ENCODE measurements at regions not wholly inside any gene's neighbourhood (a gene's known extent, or its start where the extent isn't known, plus 50 kb on each side); places are given as distances from the start of the nearest gene placed in this dataset.

DNA sequence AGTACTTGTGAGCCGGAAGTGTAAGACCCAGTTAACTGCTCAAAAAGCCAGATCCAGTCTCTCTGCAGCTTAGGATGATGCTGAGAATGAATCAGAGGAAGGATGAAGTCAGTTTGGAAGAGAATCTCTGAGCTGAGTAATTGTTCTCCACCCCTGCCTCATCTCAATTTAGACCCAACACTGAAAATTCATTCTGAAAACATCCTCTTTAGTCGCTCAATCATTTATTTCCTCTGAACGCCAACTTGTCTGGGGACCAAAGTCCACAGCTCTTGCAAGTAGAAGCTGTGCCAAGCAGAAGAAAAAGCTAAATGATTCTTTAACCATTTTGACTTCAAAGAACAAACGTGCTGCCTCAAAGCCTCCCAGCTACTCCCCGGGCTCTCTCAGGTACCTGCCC is 177.1 kb upstream of the KLHL29 start:
- Histone ChIP-seq H3K27me3 (replicated peaks; ENCODE audit: control insufficient read depth, insufficient read depth, low read length) (no peaks in the 10 kb centered on the region), H3K4me3 (replicated peaks; ENCODE audit: low read depth, low read length) (no peak overlapping the region), H3K36me3 (ENCODE audit: control insufficient read depth, insufficient read depth, low read length) (no peaks in the 10 kb centered on the region)
- no peak for DNase-seq (ENCODE audit: extremely low read depth, insufficient read length)
- no peak for TF ChIP-seq CTCF (IDR thresholded peaks at IDR 0.05; ENCODE audit: insufficient read depth, low read length, poor library complexity, severe bottlenecking)

DNA sequence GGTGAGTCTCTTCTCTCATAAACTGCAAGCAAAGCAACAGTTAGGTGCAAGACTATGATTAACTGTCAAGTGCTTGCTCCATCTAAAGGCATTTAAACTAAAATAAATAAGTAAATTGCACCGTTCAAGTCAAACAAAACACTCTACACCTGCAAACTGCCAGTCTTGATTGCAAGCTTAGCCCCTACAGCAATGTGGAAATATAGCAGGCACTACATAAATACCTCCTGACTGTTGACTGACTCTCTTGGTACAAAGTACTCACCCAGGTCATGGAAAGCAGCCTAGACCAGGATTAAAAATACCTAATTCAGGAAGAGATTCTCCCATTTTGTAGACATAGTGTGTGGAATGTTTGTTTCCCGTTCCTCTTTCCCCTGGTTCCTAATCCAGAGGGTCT is 176.6 kb upstream of the KLHL29 start:
- no peaks in the 10 kb centered on the region for H3K27me3 ChIP-seq (replicated peaks; ENCODE audit: control insufficient read depth, insufficient read depth, low read length)
- no peak for TF ChIP-seq CTCF (IDR thresholded peaks at IDR 0.05; ENCODE audit: insufficient read depth, low read length, poor library complexity, severe bottlenecking)
- H3K36me3 ChIP-seq (ENCODE audit: control insufficient read depth, insufficient read depth, low read length) = no peaks in the 10 kb centered on the region
- no peak overlapping the region for H3K4me3 ChIP-seq (replicated peaks; ENCODE audit: low read depth, low read length)
- no peak for DNase-seq (ENCODE audit: extremely low read depth, insufficient read length)

GRCh38 chr2:23209059-23209458 is 175.9 kb upstream of the KLHL29 start:
- no peaks in the 10 kb centered on the region; the same call in 1 of the 2 replicates for H3K27me3 ChIP-seq (replicated peaks; ENCODE audit: control insufficient read depth, insufficient read depth, low read length)
- DNase-seq (ENCODE audit: extremely low read depth, insufficient read length) = peak; percentile 27
- TF ChIP-seq CTCF (IDR thresholded peaks at IDR 0.05; ENCODE audit: insufficient read depth, low read length, poor library complexity, severe bottlenecking) = no peak
- no peaks in the 10 kb centered on the region for H3K36me3 ChIP-seq (ENCODE audit: control insufficient read depth, insufficient read depth, low read length)
- H3K4me3 ChIP-seq (replicated peaks; ENCODE audit: low read depth, low read length) = no peak overlapping the region

DNA sequence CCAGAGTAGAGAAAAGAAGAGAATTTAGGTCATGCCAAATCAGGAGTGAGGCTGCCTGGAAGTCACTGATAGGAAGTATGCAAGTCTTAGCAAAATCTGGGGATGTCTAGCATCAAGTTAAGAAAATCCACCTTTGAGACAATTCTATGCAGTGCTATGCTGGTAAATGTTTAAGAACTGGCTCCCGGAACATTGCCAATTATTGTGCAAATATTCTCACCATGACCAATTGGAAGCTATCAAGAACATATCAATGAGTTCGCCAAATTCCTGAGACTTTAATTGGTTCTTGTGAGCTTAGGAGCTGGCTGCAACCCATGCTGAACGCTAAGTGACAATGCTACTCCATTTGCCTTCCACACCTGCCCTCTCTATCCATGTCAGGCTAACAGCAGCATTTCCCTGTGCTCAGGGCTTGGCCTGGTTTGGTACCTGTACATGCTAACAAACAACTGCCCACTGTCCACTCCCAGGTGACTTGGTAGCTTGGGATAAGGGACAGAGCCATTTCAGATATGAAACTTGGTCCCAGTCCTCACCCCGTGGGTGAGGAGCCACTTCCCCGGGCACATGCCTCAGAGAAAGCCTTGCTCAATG is 172.9 kb upstream of the KLHL29 start:
- no peak overlapping the region for H3K4me3 ChIP-seq (replicated peaks; ENCODE audit: low read depth, low read length)
- DNase-seq (ENCODE audit: extremely low read depth, insufficient read length) = no peak
- no peak for TF ChIP-seq CTCF (IDR thresholded peaks at IDR 0.05; ENCODE audit: insufficient read depth, low read length, poor library complexity, severe bottlenecking)
- H3K27me3 ChIP-seq (replicated peaks; ENCODE audit: control insufficient read depth, insufficient read depth, low read length) = no peaks in the 10 kb centered on the region; the same call in 1 of the 2 replicates
- no peaks in the 10 kb centered on the region for H3K36me3 ChIP-seq (ENCODE audit: control insufficient read depth, insufficient read depth, low read length)

GRCh38 chr2:23213196-23213595 is 171.8 kb upstream of the KLHL29 start:
- H3K36me3 ChIP-seq (ENCODE audit: control insufficient read depth, insufficient read depth, low read length) = no peaks in the 10 kb centered on the region
- H3K4me3 ChIP-seq (replicated peaks; ENCODE audit: low read depth, low read length) = no peak overlapping the region
- no peaks in the 10 kb centered on the region; the same call in 1 of the 2 replicates for H3K27me3 ChIP-seq (replicated peaks; ENCODE audit: control insufficient read depth, insufficient read depth, low read length)
- no peak for DNase-seq (ENCODE audit: extremely low read depth, insufficient read length)
- no peak for TF ChIP-seq CTCF (IDR thresholded peaks at IDR 0.05; ENCODE audit: insufficient read depth, low read length, poor library complexity, severe bottlenecking)

- no peak for DNase-seq (ENCODE audit: extremely low read depth, insufficient read length)
- TF ChIP-seq CTCF (IDR thresholded peaks at IDR 0.05; ENCODE audit: insufficient read depth, low read length, poor library complexity, severe bottlenecking) = no peak
Observed at GRCh38 chr2:23215016-23215415, 170.0 kb upstream of the KLHL29 start.

More at GRCh38 chr2:23215016-23215415, 170.0 kb upstream of the KLHL29 start:
- no peak overlapping the region for H3K4me3 ChIP-seq (replicated peaks; ENCODE audit: low read depth, low read length)
- no peaks in the 10 kb centered on the region for H3K36me3 ChIP-seq (ENCODE audit: control insufficient read depth, insufficient read depth, low read length)
- H3K27me3 ChIP-seq (replicated peaks; ENCODE audit: control insufficient read depth, insufficient read depth, low read length) = no peaks in the 10 kb centered on the region; the same call in 1 of the 2 replicates
